ENCODE measurements at regions not wholly inside any gene's neighbourhood (a gene's known extent, or its start where the extent isn't known, plus 50 kb on each side); places are given as distances from the start of the nearest gene placed in this dataset.

DNA sequence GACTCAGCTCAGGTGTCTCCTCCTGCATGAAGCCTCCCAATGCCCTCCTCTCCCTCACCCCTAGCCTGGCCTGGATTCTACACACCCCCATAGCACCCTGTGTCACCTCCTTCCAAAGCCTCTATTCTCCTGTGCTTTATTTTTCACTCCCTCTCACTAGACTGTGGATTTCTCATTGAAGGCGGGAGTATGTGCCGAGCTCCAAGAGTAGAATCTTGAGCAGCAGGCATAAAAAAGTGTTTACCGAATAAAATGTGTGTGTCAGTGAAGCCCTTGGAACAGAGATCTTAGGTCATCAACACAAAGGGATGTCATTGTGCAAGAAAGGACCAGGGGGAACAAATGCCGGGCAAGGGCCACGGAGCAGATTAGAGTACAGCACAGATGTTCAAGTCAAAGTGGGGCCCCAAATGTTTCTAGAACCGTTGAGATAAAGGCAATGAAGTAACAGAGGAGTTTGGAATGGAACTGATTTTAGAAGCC is 106.1 kb upstream of the TMEM170B start (continued):
- TF ChIP-seq ZKSCAN5 (CRISPR knock-in tag; IDR thresholded peaks at IDR 0.05): no peak; the same call in 1 of the 2 replicates
- TF ChIP-seq ZNF550 (CRISPR knock-in tag; IDR thresholded peaks at IDR 0.05; ENCODE audit: borderline replicate concordance): no peak
- TF ChIP-seq ZSCAN22 (CRISPR knock-in tag; IDR thresholded peaks at IDR 0.05): no peak
- no peak for TF ChIP-seq SKI (IDR thresholded peaks at IDR 0.05; ENCODE audit: partially characterized antibody)
- no peak for TF ChIP-seq ZNF329 (CRISPR knock-in tag; IDR thresholded peaks at IDR 0.05; ENCODE audit: low read depth)
- TF ChIP-seq, protein P1, sequence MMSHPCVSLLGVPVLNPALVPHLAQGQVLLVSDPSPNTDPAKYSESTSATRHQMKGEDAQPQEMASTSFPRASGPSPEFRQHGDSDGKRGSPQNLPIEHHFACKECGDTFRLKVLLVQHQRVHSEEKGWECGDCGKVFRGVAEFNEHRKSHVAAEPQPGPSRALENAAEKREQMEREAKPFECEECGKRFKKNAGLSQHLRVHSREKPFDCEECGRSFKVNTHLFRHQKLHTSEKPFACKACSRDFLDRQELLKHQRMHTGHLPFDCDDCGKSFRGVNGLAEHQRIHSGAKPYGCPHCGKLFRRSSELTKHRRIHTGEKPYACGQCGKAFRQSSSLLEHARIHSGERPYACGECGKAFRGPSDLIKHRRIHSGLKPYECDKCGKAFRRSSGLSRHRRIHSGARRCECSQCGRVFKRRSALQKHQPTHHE (CRISPR knock-in tag; IDR thresholded peaks at IDR 0.05; ENCODE audit: borderline replicate concordance): no peak
- TF ChIP-seq, protein P2, sequence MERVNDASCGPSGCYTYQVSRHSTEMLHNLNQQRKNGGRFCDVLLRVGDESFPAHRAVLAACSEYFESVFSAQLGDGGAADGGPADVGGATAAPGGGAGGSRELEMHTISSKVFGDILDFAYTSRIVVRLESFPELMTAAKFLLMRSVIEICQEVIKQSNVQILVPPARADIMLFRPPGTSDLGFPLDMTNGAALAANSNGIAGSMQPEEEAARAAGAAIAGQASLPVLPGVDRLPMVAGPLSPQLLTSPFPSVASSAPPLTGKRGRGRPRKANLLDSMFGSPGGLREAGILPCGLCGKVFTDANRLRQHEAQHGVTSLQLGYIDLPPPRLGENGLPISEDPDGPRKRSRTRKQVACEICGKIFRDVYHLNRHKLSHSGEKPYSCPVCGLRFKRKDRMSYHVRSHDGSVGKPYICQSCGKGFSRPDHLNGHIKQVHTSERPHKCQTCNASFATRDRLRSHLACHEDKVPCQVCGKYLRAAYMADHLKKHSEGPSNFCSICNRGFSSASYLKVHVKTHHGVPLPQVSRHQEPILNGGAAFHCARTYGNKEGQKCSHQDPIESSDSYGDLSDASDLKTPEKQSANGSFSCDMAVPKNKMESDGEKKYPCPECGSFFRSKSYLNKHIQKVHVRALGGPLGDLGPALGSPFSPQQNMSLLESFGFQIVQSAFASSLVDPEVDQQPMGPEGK (CRISPR knock-in tag; IDR thresholded peaks at IDR 0.05): peak; percentile 61
- TF ChIP-seq, protein P3, sequence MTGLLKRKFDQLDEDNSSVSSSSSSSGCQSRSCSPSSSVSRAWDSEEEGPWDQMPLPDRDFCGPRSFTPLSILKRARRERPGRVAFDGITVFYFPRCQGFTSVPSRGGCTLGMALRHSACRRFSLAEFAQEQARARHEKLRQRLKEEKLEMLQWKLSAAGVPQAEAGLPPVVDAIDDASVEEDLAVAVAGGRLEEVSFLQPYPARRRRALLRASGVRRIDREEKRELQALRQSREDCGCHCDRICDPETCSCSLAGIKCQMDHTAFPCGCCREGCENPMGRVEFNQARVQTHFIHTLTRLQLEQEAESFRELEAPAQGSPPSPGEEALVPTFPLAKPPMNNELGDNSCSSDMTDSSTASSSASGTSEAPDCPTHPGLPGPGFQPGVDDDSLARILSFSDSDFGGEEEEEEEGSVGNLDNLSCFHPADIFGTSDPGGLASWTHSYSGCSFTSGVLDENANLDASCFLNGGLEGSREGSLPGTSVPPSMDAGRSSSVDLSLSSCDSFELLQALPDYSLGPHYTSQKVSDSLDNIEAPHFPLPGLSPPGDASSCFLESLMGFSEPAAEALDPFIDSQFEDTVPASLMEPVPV (CRISPR knock-in tag; IDR thresholded peaks at IDR 0.05): no peak
- no peak for TF ChIP-seq ZFP36L2 (CRISPR knock-in tag; IDR thresholded peaks at IDR 0.05)
- TF ChIP-seq NR2F2 (IDR thresholded peaks at IDR 0.05; ENCODE audit: borderline replicate concordance, low read depth): peak; percentile 59; the same call in 1 of the 2 replicates
- TF ChIP-seq, protein P4, sequence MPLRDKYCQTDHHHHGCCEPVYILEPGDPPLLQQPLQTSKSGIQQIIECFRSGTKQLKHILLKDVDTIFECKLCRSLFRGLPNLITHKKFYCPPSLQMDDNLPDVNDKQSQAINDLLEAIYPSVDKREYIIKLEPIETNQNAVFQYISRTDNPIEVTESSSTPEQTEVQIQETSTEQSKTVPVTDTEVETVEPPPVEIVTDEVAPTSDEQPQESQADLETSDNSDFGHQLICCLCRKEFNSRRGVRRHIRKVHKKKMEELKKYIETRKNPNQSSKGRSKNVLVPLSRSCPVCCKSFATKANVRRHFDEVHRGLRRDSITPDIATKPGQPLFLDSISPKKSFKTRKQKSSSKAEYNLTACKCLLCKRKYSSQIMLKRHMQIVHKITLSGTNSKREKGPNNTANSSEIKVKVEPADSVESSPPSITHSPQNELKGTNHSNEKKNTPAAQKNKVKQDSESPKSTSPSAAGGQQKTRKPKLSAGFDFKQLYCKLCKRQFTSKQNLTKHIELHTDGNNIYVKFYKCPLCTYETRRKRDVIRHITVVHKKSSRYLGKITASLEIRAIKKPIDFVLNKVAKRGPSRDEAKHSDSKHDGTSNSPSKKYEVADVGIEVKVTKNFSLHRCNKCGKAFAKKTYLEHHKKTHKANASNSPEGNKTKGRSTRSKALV (CRISPR knock-in tag; IDR thresholded peaks at IDR 0.05): no peak
- TF ChIP-seq, protein P5, sequence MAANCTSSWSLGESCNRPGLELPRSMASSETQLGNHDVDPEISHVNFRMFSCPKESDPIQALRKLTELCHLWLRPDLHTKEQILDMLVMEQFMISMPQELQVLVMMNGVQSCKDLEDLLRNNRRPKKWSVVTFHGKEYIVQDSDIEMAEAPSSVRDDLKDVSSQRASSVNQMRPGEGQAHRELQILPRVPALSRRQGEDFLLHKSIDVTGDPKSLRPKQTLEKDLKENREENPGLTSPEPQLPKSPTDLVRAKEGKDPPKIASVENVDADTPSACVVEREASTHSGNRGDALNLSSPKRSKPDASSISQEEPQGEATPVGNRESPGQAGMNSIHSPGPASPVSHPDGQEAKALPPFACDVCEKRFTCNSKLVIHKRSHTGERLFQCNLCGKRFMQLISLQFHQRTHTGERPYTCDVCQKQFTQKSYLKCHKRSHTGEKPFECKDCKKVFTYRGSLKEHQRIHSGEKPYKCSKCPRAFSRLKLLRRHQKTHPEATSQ (CRISPR knock-in tag; IDR thresholded peaks at IDR 0.05; ENCODE audit: borderline replicate concordance): peak; percentile 44; the same call in 1 of the 2 replicates
- TF ChIP-seq THAP11 (CRISPR knock-in tag; IDR thresholded peaks at IDR 0.05): peak; percentile 59; the same call in 1 of the 2 replicates
- TF ChIP-seq FIP1L1 (IDR thresholded peaks at IDR 0.05; ENCODE audit: borderline replicate concordance, insufficient read depth, low read depth, low read length): no peak
- no peak for TF ChIP-seq ARHGAP35 (CRISPR knock-in tag; IDR thresholded peaks at IDR 0.05; ENCODE audit: borderline replicate concordance)
- TF ChIP-seq, protein P6, sequence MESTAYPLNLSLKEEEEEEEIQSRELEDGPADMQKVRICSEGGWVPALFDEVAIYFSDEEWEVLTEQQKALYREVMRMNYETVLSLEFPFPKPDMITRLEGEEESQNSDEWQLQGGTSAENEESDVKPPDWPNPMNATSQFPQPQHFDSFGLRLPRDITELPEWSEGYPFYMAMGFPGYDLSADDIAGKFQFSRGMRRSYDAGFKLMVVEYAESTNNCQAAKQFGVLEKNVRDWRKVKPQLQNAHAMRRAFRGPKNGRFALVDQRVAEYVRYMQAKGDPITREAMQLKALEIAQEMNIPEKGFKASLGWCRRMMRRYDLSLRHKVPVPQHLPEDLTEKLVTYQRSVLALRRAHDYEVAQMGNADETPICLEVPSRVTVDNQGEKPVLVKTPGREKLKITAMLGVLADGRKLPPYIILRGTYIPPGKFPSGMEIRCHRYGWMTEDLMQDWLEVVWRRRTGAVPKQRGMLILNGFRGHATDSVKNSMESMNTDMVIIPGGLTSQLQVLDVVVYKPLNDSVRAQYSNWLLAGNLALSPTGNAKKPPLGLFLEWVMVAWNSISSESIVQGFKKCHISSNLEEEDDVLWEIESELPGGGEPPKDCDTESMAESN (CRISPR knock-in tag; conservative IDR thresholded peaks at IDR 0.05): no peak; the same call in 1 of the 2 replicates
- TF ChIP-seq HMG20A (CRISPR knock-in tag; IDR thresholded peaks at IDR 0.05; ENCODE audit: borderline replicate concordance): peak; percentile 83; the same call in 1 of the 2 replicates

All from HepG2 (cell line).